CD4-positive, CD25-positive, alpha-beta regulatory T cell (primary cell): ENCODE measurements at regions not wholly inside any gene's neighbourhood (a gene's known extent, or its start where the extent isn't known, plus 50 kb on each side); places are given as distances from the start of the nearest gene placed in this dataset.

Experiments
- ATAC-seq, 2 donors: fragments of 150-1000 bp; cut with Tn5 transposase; one replicate each; pipeline ENCODE4 v1.10.0; 2021; ENCODE audit warnings: low read depth in 2 of 2, moderate number of reproducible peaks in 2 of 2, moderate library complexity in 1 of 2
- DNase-seq, 3 donors: peaks; one replicate each; pipeline versions ENCODE4 v3.0.0 to v3.0.0-alpha.2; 2012 to 2022; ENCODE audit warnings: mixed read lengths in 1 of 3
- H3K27ac ChIP-seq: one replicate; pipeline ENCODE4 v1.7.0; 2013; ENCODE audit warnings: mild to moderate bottlenecking, low read length; ENCODE audit not compliant: insufficient read depth, poor library complexity, severe bottlenecking
- H3K27me3 ChIP-seq: one replicate; pipeline ENCODE4 v1.7.0; 2013; ENCODE audit warnings: low read length; ENCODE audit not compliant: control insufficient read depth, insufficient read depth
- H3K36me3 ChIP-seq: one replicate; pipeline ENCODE4 v1.7.0; 2013; ENCODE audit warnings: mild to moderate bottlenecking, low read length, moderate library complexity; ENCODE audit not compliant: control insufficient read depth, insufficient read depth
- H3K4me1 ChIP-seq: 2 replicates; pipeline ENCODE4 v1.7.0; 2013; ENCODE audit warnings: mild to moderate bottlenecking, low read length; ENCODE audit not compliant: insufficient read depth, control insufficient read depth, poor library complexity, severe bottlenecking
- H3K4me3 ChIP-seq: one replicate; pipeline ENCODE4 v1.7.0; 2013; ENCODE audit warnings: low read depth, mild to moderate bottlenecking, low read length, moderate library complexity
- H3K9me3 ChIP-seq, 2 experiments: 1 replicate in 1 of 2; 2 replicates in 1 of 2; pipeline ENCODE4 v1.7.0; 2013; ENCODE audit warnings: low read length in 2 of 2, mild to moderate bottlenecking in 1 of 2, moderate library complexity in 1 of 2; ENCODE audit not compliant: control insufficient read depth in 2 of 2
- H3K27ac Mint-ChIP-seq, 3 donors: one replicate each; pipeline ENCODE4 v1.8.0; 2020 to 2022; ENCODE audit warnings: mild to moderate bottlenecking in 3 of 3, mixed read lengths in 3 of 3, moderate library complexity in 2 of 3
- H3K27me3 Mint-ChIP-seq: one replicate; pipeline ENCODE4 v1.8.0; 2022; ENCODE audit warnings: mild to moderate bottlenecking, mixed read lengths
- H3K36me3 Mint-ChIP-seq: one replicate; pipeline ENCODE4 v1.8.0; 2020; ENCODE audit warnings: mixed read lengths
- H3K4me1 Mint-ChIP-seq, 4 donors: one replicate each; pipeline ENCODE4 v1.8.0; 2020 to 2022; ENCODE audit warnings: mixed read lengths in 4 of 4, mild to moderate bottlenecking in 1 of 4
- H3K4me3 Mint-ChIP-seq, 4 donors: one replicate each; pipeline ENCODE4 v1.8.0; 2020 to 2022; ENCODE audit warnings: mild to moderate bottlenecking in 4 of 4, mixed read lengths in 4 of 4, moderate library complexity in 3 of 4
- H3K9me3 Mint-ChIP-seq, 7 donors: one replicate each; pipeline ENCODE4 v1.8.0; 2020 to 2022; ENCODE audit warnings: mixed read lengths in 7 of 7, mild to moderate bottlenecking in 3 of 7, moderate library complexity in 2 of 7

GRCh38 chr21:20537130-20537529, 461.1 kb upstream of the NCAM2 start:
- no peak overlapping the region for H3K4me3 Mint-ChIP-seq
- H3K9me3 Mint-ChIP-seq = peaks cover 0 to 22% (median 5%) of the 10 kb centered on the region in 7 donors
- no peak overlapping the region for H3K27ac Mint-ChIP-seq
- DNase-seq (no peak), ATAC-seq (no peak)
- no peak overlapping the region for H3K27ac ChIP-seq
- H3K27me3 ChIP-seq = no peaks in the 10 kb centered on the region
- H3K4me1 ChIP-seq = no peaks in the 10 kb centered on the region
- H3K27me3 Mint-ChIP-seq = no peaks in the 10 kb centered on the region
- H3K9me3 ChIP-seq = peaks cover 3 to 18% of the 10 kb centered on the region in 2 experiments
- no peak overlapping the region for H3K4me3 ChIP-seq
- H3K36me3 Mint-ChIP-seq = no peaks in the 10 kb centered on the region
- no peaks in the 10 kb centered on the region for H3K4me1 Mint-ChIP-seq
- no peaks in the 10 kb centered on the region for H3K36me3 ChIP-seq

- Histone ChIP-seq H3K27me3 (no peaks in the 10 kb centered on the region), H3K36me3 (no peaks in the 10 kb centered on the region), H3K9me3 (peaks cover 3 to 13% of the 10 kb centered on the region in 2 experiments), H3K4me1 (no peaks in the 10 kb centered on the region), H3K4me3 (no peak overlapping the region), H3K27ac (no peak overlapping the region)
- H3K4me3 Mint-ChIP-seq = no peak overlapping the region
- H3K9me3 Mint-ChIP-seq = peaks cover 0 to 15% (median 5%) of the 10 kb centered on the region in 7 donors
- no peaks in the 10 kb centered on the region for H3K36me3 Mint-ChIP-seq
- DNase-seq (no peak), ATAC-seq (no peak)
- no peaks in the 10 kb centered on the region for H3K4me1 Mint-ChIP-seq
- H3K27me3 Mint-ChIP-seq = no peaks in the 10 kb centered on the region
- H3K27ac Mint-ChIP-seq = no peak overlapping the region
These were observed 460.1 kb upstream of the NCAM2 start for GRCh38 chr21:20538039-20538658.

GRCh38 chr21:20545454-20545853, 452.8 kb upstream of the NCAM2 start:
- H3K4me1 ChIP-seq = no peaks in the 10 kb centered on the region
- H3K27me3 ChIP-seq = no peaks in the 10 kb centered on the region
- Mint-ChIP-seq H3K4me3 (peak overlapping the region in 1 of 4 donors; percentile 38), H3K4me1 (no peaks in the 10 kb centered on the region), H3K27me3 (no peaks in the 10 kb centered on the region), H3K9me3 (peaks cover 0 to 19% (median 5%) of the 10 kb centered on the region in 7 donors), H3K27ac (no peak overlapping the region), H3K36me3 (no peaks in the 10 kb centered on the region)
- no peak for ATAC-seq
- DNase-seq = no peak
- no peak overlapping the region for H3K27ac ChIP-seq
- H3K4me3 ChIP-seq = no peak overlapping the region
- H3K36me3 ChIP-seq = no peaks in the 10 kb centered on the region
- peaks cover 9 to 10% of the 10 kb centered on the region in 2 experiments for H3K9me3 ChIP-seq

GRCh38 chr21:20551939-20552338, 446.3 kb upstream of the NCAM2 start:
- Histone ChIP-seq H3K4me3 (no peak overlapping the region), H3K27ac (no peak overlapping the region), H3K27me3 (no peaks in the 10 kb centered on the region), H3K36me3 (no peaks in the 10 kb centered on the region), H3K9me3 (peaks cover 4 to 5% of the 10 kb centered on the region in 2 experiments), H3K4me1 (no peaks in the 10 kb centered on the region)
- Mint-ChIP-seq H3K27ac (no peak overlapping the region), H3K9me3 (peaks cover 0 to 27% (median 7%) of the 10 kb centered on the region in 7 donors), H3K36me3 (no peaks in the 10 kb centered on the region), H3K27me3 (no peaks in the 10 kb centered on the region), H3K4me1 (no peaks in the 10 kb centered on the region), H3K4me3 (no peak overlapping the region)
- DNase-seq (no peak), ATAC-seq (no peak)

- DNase-seq = no peak
- no peaks in the 10 kb centered on the region for H3K4me1 ChIP-seq
- Mint-ChIP-seq H3K36me3 (no peaks in the 10 kb centered on the region), H3K27me3 (no peaks in the 10 kb centered on the region), H3K27ac (no peak overlapping the region), H3K9me3 (peaks cover 0 to 23% (median 6%) of the 10 kb centered on the region in 7 donors), H3K4me1 (no peaks in the 10 kb centered on the region), H3K4me3 (no peak overlapping the region)
- H3K36me3 ChIP-seq = no peaks in the 10 kb centered on the region
- no peaks in the 10 kb centered on the region for H3K27me3 ChIP-seq
- H3K27ac ChIP-seq = no peak overlapping the region
- H3K9me3 ChIP-seq = peaks cover 4 to 5% of the 10 kb centered on the region in 2 experiments
- H3K4me3 ChIP-seq = no peak overlapping the region
- ATAC-seq = no peak
These were observed 443.4 kb upstream of the NCAM2 start for GRCh38 chr21:20554785-20555184.

- H3K27ac ChIP-seq = no peak overlapping the region
- no peak for DNase-seq
- H3K27me3 ChIP-seq = no peaks in the 10 kb centered on the region
- no peaks in the 10 kb centered on the region for H3K36me3 Mint-ChIP-seq
- peaks cover 0 to 12% (median 6%) of the 10 kb centered on the region in 7 donors for H3K9me3 Mint-ChIP-seq
- H3K4me3 ChIP-seq = no peak overlapping the region
- no peaks in the 10 kb centered on the region for H3K36me3 ChIP-seq
- no peak for ATAC-seq
- H3K9me3 ChIP-seq = peaks cover 3 to 5% of the 10 kb centered on the region in 2 experiments
- no peak overlapping the region for H3K27ac Mint-ChIP-seq
- H3K4me3 Mint-ChIP-seq = no peak overlapping the region
- H3K27me3 Mint-ChIP-seq = no peaks in the 10 kb centered on the region
- H3K4me1 Mint-ChIP-seq = no peaks in the 10 kb centered on the region
- H3K4me1 ChIP-seq = no peaks in the 10 kb centered on the region
These were observed 427.4 kb upstream of the NCAM2 start for GRCh38 chr21:20570824-20571232.

- no peaks in the 10 kb centered on the region for H3K36me3 ChIP-seq
- H3K27me3 ChIP-seq = no peaks in the 10 kb centered on the region
- H3K27ac Mint-ChIP-seq = no peak overlapping the region
- peaks cover 0 to 15% (median 5%) of the 10 kb centered on the region in 7 donors for H3K9me3 Mint-ChIP-seq
- H3K4me3 Mint-ChIP-seq = no peak overlapping the region
- H3K36me3 Mint-ChIP-seq = no peaks in the 10 kb centered on the region
- no peak overlapping the region for H3K27ac ChIP-seq
- H3K4me1 ChIP-seq = no peaks in the 10 kb centered on the region
- DNase-seq (no peak), ATAC-seq (no peak)
- H3K9me3 ChIP-seq = peaks cover 2 to 8% of the 10 kb centered on the region in 2 experiments
- H3K4me1 Mint-ChIP-seq = no peaks in the 10 kb centered on the region
- no peaks in the 10 kb centered on the region for H3K27me3 Mint-ChIP-seq
- H3K4me3 ChIP-seq = no peak overlapping the region
These were observed 425.6 kb upstream of the NCAM2 start for GRCh38 chr21:20572582-20572981.

GRCh38 chr21:20581361-20581760, 416.8 kb upstream of the NCAM2 start:
- Histone ChIP-seq H3K27me3 (no peaks in the 10 kb centered on the region), H3K27ac (no peak overlapping the region), H3K36me3 (no peaks in the 10 kb centered on the region), H3K4me3 (no peak overlapping the region), H3K4me1 (no peaks in the 10 kb centered on the region), H3K9me3 (peaks cover 3 to 7% of the 10 kb centered on the region in 2 experiments)
- Mint-ChIP-seq H3K36me3 (no peaks in the 10 kb centered on the region), H3K27ac (no peak overlapping the region), H3K9me3 (peaks cover 0 to 6% (median 3%) of the 10 kb centered on the region in 7 donors), H3K27me3 (no peaks in the 10 kb centered on the region), H3K4me3 (no peak overlapping the region), H3K4me1 (no peaks in the 10 kb centered on the region)
- DNase-seq = no peak
- no peak for ATAC-seq
